ENCODE measurements at regions not wholly inside any gene's neighbourhood (a gene's known extent, or its start where the extent isn't known, plus 50 kb on each side); places are given as distances from the start of the nearest gene placed in this dataset.

DNA sequence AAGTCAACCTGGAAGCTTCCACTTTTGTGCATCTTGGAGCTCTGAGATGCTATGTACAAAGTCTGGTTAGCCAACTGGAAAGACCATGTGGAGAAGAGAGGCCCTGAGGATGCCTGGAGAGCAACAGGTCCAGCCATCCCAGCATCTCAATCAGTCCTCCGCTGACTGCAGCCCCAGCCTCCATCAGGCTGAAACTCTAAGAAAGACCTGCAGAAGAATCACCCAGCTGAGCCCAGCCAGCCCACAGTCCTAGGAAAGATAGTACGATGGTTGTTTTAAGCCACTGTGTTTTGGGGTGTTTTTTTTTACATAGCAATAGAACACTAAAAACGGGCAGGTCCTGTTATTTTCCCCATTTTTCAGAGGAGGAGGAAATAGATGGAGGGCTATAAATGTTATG lies 84.0 kb downstream of the NCR2 start:
- no peaks in the 10 kb centered on the region for H3K9me3 ChIP-seq (ENCODE audit: control insufficient read depth, low read length)
- no peaks in the 10 kb centered on the region for H3K4me1 ChIP-seq (ENCODE audit: control insufficient read depth, insufficient read depth, low read length, poor library complexity, severe bottlenecking)
- DNase-seq: no peak
- no peak overlapping the region for H3K4me3 ChIP-seq (ENCODE audit: insufficient read depth, low read depth, low read length, poor library complexity, severe bottlenecking)
- H3K27me3 ChIP-seq (replicated peaks; ENCODE audit: control insufficient read depth, insufficient read depth, low read length, poor library complexity, severe bottlenecking): peaks cover 7% of the 10 kb centered on the region
- no peaks in the 10 kb centered on the region for H3K36me3 ChIP-seq (ENCODE audit: control insufficient read depth, insufficient read depth, low read length)
- H3K27ac ChIP-seq (ENCODE audit: insufficient read depth, low read length, poor library complexity, severe bottlenecking): no peak overlapping the region

DNA sequence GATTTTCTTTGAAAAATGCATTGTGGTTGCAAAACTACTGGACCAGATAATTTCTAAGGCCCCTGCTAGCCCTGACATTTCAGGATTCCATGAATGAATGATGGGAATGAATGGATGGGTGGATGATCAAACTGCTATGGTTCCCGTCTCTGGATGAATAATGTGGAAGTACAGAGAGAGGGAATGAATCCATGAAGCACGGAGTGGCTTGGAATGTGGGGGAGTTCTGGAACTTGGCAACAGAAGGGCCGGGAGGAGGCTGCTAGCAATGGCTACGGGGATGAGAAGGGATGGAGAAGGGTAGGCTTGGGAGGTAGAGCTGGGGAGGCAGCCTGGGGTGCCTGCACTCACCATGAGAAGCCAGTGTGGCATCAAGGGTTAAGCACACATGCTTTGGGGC lies 84.8 kb downstream of the NCR2 start:
- H3K4me3 ChIP-seq (ENCODE audit: insufficient read depth, low read depth, low read length, poor library complexity, severe bottlenecking): no peak overlapping the region
- no peak overlapping the region for H3K27ac ChIP-seq (ENCODE audit: insufficient read depth, low read length, poor library complexity, severe bottlenecking)
- H3K36me3 ChIP-seq (ENCODE audit: control insufficient read depth, insufficient read depth, low read length): no peaks in the 10 kb centered on the region
- no peaks in the 10 kb centered on the region for H3K9me3 ChIP-seq (ENCODE audit: control insufficient read depth, low read length)
- H3K4me1 ChIP-seq (ENCODE audit: control insufficient read depth, insufficient read depth, low read length, poor library complexity, severe bottlenecking): peaks cover under 1% of the 10 kb centered on the region
- DNase-seq: no peak
- H3K27me3 ChIP-seq (replicated peaks; ENCODE audit: control insufficient read depth, insufficient read depth, low read length, poor library complexity, severe bottlenecking): peaks cover 7% of the 10 kb centered on the region

DNA sequence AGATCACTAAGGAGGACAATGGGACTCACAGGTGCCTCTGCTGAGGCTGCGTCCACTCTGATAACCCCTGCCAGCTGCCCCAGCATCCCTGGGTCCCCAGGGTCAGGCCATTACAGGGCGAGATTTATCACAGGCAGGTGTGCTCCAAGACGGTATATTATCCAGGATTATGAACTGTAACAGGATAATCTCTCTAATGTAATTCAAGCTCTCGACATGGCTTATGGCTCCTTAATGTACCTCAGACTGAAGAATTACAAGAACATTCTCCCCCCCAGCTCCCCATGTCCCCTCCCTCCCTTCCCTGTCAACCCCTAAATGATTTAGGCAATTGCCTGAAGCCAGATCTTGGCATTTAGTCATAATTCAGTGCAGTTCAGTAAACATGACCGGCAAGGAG lies 86.8 kb downstream of the NCR2 start:
- Histone ChIP-seq H3K9me3 (ENCODE audit: control insufficient read depth, low read length) (no peaks in the 10 kb centered on the region), H3K27ac (ENCODE audit: insufficient read depth, low read length, poor library complexity, severe bottlenecking) (no peak overlapping the region)
- DNase-seq: no peak

DNA sequence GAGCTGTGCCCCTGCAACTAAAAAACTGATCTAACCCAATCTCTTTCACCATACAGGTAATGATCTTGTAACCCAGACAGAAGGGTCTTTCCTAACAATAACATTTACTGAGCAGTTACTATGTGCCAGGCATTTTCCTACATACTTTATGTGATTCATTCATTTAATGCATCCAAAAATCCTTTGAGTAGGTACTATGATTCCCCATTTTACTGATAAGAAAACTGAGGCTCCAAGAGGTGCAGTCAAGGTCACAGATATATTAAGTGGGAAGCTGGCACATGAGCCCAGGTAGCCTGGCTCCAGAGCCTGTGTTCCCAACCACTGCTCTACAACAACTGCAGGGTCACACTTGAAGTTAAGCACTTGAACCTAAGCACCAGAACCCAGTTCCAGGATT lies 87.6 kb downstream of the NCR2 start:
- Histone ChIP-seq H3K9me3 (ENCODE audit: control insufficient read depth, low read length) (no peaks in the 10 kb centered on the region), H3K4me1 (ENCODE audit: control insufficient read depth, insufficient read depth, low read length, poor library complexity, severe bottlenecking) (peaks cover 21% of the 10 kb centered on the region), H3K4me3 (ENCODE audit: insufficient read depth, low read depth, low read length, poor library complexity, severe bottlenecking) (no peak overlapping the region), H3K36me3 (ENCODE audit: control insufficient read depth, insufficient read depth, low read length) (no peaks in the 10 kb centered on the region), H3K27me3 (replicated peaks; ENCODE audit: control insufficient read depth, insufficient read depth, low read length, poor library complexity, severe bottlenecking) (peaks cover 14% of the 10 kb centered on the region), H3K27ac (ENCODE audit: insufficient read depth, low read length, poor library complexity, severe bottlenecking) (no peak overlapping the region)
- no peak for DNase-seq

More for the DNA sequence above, 86.8 kb downstream of the NCR2 start:
- Histone ChIP-seq H3K36me3 (ENCODE audit: control insufficient read depth, insufficient read depth, low read length) (no peaks in the 10 kb centered on the region), H3K4me3 (ENCODE audit: insufficient read depth, low read depth, low read length, poor library complexity, severe bottlenecking) (no peak overlapping the region), H3K27me3 (replicated peaks; ENCODE audit: control insufficient read depth, insufficient read depth, low read length, poor library complexity, severe bottlenecking) (peaks cover 8% of the 10 kb centered on the region), H3K4me1 (ENCODE audit: control insufficient read depth, insufficient read depth, low read length, poor library complexity, severe bottlenecking) (peaks cover 12% of the 10 kb centered on the region)

DNA sequence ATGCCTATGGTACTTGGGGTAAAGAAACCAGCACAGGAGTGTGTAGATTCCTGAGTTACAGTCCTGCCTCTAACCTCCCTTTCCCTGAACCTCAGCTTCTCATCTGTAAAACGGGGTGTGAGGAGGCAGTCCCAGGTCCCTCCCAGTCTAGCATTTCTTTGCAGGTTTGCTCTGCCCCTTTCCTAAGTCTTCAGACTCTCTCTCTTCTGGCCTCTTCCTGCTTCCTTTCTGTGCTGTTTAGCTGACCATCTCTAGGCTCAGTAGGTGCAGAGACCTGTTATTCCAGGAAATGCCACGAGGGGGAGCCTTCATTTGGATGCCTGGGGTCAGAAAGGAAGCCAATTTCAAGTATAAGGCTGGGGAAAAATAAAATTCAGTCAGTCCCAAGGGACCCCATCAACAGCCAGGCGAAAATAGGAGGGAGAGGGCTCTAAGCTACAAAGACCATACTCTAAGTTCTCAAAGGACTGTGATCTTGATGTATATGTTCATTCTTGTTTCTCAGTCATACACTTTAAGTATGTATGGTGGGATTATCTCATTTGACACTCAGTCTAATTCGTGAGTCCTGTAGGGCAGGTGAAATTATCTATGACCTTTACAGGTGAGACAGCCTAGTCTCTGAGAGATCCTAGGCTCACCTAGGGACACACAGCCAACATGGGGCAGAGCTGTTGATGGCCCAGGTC lies 89.1 kb downstream of the NCR2 start:
- no peak overlapping the region for H3K27ac ChIP-seq (ENCODE audit: insufficient read depth, low read length, poor library complexity, severe bottlenecking)
- H3K36me3 ChIP-seq (ENCODE audit: control insufficient read depth, insufficient read depth, low read length): no peaks in the 10 kb centered on the region
- H3K9me3 ChIP-seq (ENCODE audit: control insufficient read depth, low read length): no peaks in the 10 kb centered on the region
- no peak overlapping the region for H3K4me3 ChIP-seq (ENCODE audit: insufficient read depth, low read depth, low read length, poor library complexity, severe bottlenecking)
- peak; percentile 52 to 65 (median 52) for DNase-seq
- H3K4me1 ChIP-seq (ENCODE audit: control insufficient read depth, insufficient read depth, low read length, poor library complexity, severe bottlenecking): peaks cover 33% of the 10 kb centered on the region
- H3K27me3 ChIP-seq (replicated peaks; ENCODE audit: control insufficient read depth, insufficient read depth, low read length, poor library complexity, severe bottlenecking): peaks cover 24% of the 10 kb centered on the region

DNA sequence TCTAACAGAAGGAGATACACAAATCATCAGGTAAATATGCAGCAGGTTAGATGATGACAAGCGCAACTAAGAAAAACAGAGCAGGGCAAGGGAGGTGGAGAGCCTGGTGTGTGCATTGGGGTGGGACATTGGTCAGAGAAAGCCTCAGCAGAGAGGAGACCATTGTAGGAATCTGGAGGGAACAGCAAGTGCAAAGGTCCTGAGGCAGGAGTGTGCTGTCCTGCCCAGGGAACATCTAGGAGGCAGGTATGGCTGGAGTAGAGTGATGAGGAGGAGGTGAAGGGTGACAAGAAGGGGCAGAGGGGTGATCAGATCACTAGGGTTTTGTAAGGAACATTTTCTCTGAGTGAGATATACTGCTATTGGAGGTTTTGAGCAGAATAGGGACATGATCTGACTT lies 90.1 kb downstream of the NCR2 start:
- no peak for DNase-seq
- Histone ChIP-seq H3K36me3 (ENCODE audit: control insufficient read depth, insufficient read depth, low read length) (no peaks in the 10 kb centered on the region), H3K27ac (ENCODE audit: insufficient read depth, low read length, poor library complexity, severe bottlenecking) (no peak overlapping the region), H3K4me1 (ENCODE audit: control insufficient read depth, insufficient read depth, low read length, poor library complexity, severe bottlenecking) (peaks cover 33% of the 10 kb centered on the region), H3K27me3 (replicated peaks; ENCODE audit: control insufficient read depth, insufficient read depth, low read length, poor library complexity, severe bottlenecking) (peaks cover 24% of the 10 kb centered on the region), H3K4me3 (ENCODE audit: insufficient read depth, low read depth, low read length, poor library complexity, severe bottlenecking) (no peak overlapping the region), H3K9me3 (ENCODE audit: control insufficient read depth, low read length) (no peaks in the 10 kb centered on the region)

DNA sequence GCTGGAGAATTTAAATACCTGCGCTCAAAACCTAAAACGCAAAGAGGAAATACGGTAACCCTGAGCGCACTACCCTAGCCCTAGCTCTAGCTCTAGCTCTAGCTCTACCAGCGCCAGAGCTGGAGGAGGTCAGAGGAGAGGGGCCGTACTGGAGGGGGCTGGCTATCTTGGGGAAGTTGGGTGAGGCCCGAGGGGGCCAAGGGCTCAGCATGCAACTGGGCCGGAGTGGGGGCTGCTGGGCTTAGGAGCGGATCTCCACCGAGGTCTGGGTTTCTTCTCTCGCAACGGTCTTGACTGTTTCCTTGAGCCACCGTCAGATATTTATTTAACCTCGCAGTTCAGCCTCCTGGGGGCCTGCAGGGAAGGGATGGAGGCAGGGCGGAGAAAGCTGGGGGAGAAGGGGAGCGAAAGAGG lies 91.0 kb downstream of the NCR2 start:
- Histone ChIP-seq H3K4me1 (ENCODE audit: control insufficient read depth, insufficient read depth, low read length, poor library complexity, severe bottlenecking) (peaks cover 33% of the 10 kb centered on the region), H3K36me3 (ENCODE audit: control insufficient read depth, insufficient read depth, low read length) (no peaks in the 10 kb centered on the region), H3K27ac (ENCODE audit: insufficient read depth, low read length, poor library complexity, severe bottlenecking) (no peak overlapping the region), H3K4me3 (ENCODE audit: insufficient read depth, low read depth, low read length, poor library complexity, severe bottlenecking) (no peak overlapping the region), H3K27me3 (replicated peaks; ENCODE audit: control insufficient read depth, insufficient read depth, low read length, poor library complexity, severe bottlenecking) (peaks cover 24% of the 10 kb centered on the region), H3K9me3 (ENCODE audit: control insufficient read depth, low read length) (no peaks in the 10 kb centered on the region)
- no peak for DNase-seq

DNA sequence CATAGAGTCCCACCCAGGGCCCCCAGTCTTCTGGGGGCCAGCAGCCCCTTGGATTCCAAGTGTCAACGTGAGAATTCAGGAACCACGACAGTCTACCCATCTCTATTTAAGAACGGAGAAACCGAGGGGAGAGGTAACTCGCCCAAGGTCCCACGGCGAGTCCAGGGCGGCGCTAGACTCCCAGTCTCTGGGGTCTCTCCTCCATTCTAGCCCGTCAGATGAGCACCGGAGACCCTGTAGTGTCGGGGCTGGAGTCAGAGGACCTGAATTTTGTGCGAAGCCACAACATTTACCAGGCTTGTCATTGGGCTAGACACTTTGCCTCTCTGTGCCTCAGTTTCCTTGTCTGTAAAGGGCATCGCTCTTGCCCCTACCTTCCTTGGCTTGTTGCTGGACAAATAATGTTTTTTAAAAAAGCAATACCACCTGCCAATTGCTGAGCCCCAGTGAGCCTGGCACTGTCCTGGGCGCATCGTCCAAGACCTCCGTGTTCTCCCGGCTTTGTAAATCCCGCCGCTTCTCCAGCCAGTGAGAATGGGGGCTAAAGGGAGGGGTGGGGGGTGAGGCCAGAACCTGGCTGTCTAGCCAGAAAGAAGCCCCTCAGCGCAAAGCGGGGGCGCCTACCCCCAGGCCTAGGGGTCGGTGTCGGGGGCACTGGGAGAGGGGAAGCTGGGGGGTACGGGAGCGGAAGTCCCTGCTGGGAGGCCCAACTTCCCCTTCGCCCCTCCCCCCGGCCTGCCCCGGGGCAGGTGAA lies 91.7 kb downstream of the NCR2 start:
- no peak for DNase-seq
- Histone ChIP-seq H3K9me3 (ENCODE audit: control insufficient read depth, low read length) (no peaks in the 10 kb centered on the region), H3K36me3 (ENCODE audit: control insufficient read depth, insufficient read depth, low read length) (no peaks in the 10 kb centered on the region), H3K4me1 (ENCODE audit: control insufficient read depth, insufficient read depth, low read length, poor library complexity, severe bottlenecking) (peaks cover 33% of the 10 kb centered on the region), H3K27ac (ENCODE audit: insufficient read depth, low read length, poor library complexity, severe bottlenecking) (no peak overlapping the region), H3K27me3 (replicated peaks; ENCODE audit: control insufficient read depth, insufficient read depth, low read length, poor library complexity, severe bottlenecking) (peaks cover 22% of the 10 kb centered on the region), H3K4me3 (ENCODE audit: insufficient read depth, low read depth, low read length, poor library complexity, severe bottlenecking) (peak overlapping the region; percentile 53)

DNA sequence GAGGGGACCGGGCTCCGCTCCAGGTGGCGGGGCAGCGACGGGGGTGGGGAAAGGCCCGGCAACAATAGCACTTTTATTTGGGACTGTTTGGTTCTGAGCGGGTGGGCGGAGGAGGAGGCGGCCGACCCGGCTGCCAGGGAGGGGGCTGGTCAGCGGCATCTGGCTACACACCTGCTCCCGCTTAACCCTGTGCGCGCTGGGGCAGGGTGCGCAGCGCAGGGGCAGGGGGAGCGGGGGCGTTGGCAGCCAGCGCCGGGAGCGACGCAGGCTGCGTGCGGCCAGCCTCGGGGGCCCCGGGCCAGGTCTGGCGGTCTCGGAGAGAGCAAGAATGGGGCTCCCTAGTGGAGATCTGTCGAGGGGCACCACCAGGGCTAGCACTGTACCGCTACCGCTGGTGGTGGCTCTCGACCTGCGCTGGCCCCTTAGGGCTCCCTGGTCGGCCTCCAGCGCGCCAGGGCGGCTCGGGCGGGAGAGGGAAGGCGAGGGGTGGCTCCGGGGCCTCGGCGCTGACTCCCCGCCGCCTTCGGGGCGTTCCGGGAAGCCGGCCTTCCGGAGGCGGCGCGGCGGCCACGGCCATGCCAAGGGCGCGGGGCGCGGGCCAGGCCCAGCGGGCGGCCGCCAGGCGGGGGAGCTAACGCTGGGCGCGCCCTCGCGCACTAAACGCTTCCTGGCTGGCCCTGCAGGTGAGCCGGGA lies 92.4 kb downstream of the NCR2 start:
- Histone ChIP-seq H3K27ac (ENCODE audit: insufficient read depth, low read length, poor library complexity, severe bottlenecking) (no peak overlapping the region), H3K4me3 (ENCODE audit: insufficient read depth, low read depth, low read length, poor library complexity, severe bottlenecking) (peak overlapping the region; percentile 53), H3K27me3 (replicated peaks; ENCODE audit: control insufficient read depth, insufficient read depth, low read length, poor library complexity, severe bottlenecking) (peaks cover 20% of the 10 kb centered on the region), H3K36me3 (ENCODE audit: control insufficient read depth, insufficient read depth, low read length) (no peaks in the 10 kb centered on the region), H3K4me1 (ENCODE audit: control insufficient read depth, insufficient read depth, low read length, poor library complexity, severe bottlenecking) (peaks cover 33% of the 10 kb centered on the region), H3K9me3 (ENCODE audit: control insufficient read depth, low read length) (no peaks in the 10 kb centered on the region)
- DNase-seq: no peak
